ENCODE measurements at regions not wholly inside any gene's neighbourhood (a gene's known extent, or its start where the extent isn't known, plus 50 kb on each side); places are given as distances from the start of the nearest gene placed in this dataset.

- FAIRE-seq (no peak), DNase-seq (ENCODE audit: low spot score) (no peak)
These were observed 95.7 kb downstream of the VAPA start for GRCh38 chr18:10009321-10010144.

DNA sequence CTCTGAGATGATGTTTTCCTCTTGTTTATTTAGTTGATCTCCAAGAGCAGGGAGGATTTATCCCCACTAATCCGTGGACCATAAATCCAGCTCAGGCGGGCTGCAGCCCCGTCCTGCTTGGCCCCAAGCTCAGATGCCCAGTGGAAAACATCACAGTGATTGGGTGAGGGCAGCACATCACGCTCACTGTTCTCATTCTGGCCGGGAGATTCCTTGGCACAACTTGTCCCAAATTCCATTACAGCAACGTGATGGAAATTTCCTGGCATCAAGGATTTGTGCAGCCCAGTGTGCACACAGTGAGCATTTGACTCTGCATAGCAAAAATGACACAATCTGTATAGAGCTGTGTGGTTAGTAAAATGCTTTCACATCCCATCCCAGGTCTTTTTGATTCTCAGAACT is 96.8 kb downstream of the VAPA start:
- FAIRE-seq, result peak; percentile 99
- peak; percentile 95 for DNase-seq (ENCODE audit: low spot score)

- FAIRE-seq, result no peak
- DNase-seq (ENCODE audit: low spot score), result no peak
These were observed 97.2 kb downstream of the VAPA start for GRCh38 chr18:10011061-10011460.

DNA sequence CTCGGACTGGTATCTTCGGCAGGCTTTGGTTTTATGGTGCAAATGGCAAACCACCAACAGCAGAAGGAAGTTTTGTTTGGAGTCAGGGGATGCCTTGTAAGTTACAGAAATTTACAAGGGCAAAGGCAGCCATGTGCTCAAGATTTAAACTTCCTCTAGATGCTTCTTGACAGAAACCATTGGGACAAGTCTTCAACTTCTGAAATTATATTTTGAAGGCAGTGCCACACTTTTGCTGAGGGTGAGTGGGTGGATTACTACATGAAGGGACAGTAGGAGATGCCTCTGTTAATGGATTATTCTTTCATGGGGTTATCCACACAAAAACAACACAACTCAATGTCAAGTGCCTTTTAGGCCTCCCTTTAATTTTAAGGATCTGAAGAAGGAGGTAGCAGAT is 97.9 kb downstream of the VAPA start:
- peak; percentile 17 for FAIRE-seq
- no peak for DNase-seq (ENCODE audit: low spot score)

GRCh38 chr18:10012526-10012925 is 98.7 kb downstream of the VAPA start:
- peak; percentile 50 for FAIRE-seq
- DNase-seq (ENCODE audit: low spot score), result no peak

GRCh38 chr18:10013621-10014543 is 100.1 kb downstream of the VAPA start:
- FAIRE-seq (no peak), DNase-seq (ENCODE audit: low spot score) (no peak)

DNA sequence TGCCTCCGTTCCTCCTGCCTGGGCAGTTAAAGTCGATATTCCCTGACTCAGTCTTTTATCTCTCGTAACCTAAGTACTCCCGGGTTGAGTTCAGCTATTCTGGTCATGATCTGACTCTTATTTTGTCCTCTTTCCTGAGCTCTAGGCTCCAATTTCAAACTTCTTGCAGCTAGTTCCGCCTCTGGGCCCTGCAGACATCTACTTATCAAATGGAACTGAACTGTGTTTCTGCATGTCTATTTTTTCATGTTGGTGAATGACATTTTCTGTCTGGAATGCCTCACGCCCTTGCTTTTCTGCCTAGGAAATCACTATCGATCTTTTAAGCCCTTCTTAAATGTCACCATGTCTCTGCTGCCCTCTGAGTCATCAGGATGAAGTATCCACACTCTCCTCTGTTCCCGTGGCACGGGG is 101.5 kb downstream of the VAPA start:
- DNase-seq (ENCODE audit: low spot score) (peak; percentile 65), FAIRE-seq (no peak)

DNA sequence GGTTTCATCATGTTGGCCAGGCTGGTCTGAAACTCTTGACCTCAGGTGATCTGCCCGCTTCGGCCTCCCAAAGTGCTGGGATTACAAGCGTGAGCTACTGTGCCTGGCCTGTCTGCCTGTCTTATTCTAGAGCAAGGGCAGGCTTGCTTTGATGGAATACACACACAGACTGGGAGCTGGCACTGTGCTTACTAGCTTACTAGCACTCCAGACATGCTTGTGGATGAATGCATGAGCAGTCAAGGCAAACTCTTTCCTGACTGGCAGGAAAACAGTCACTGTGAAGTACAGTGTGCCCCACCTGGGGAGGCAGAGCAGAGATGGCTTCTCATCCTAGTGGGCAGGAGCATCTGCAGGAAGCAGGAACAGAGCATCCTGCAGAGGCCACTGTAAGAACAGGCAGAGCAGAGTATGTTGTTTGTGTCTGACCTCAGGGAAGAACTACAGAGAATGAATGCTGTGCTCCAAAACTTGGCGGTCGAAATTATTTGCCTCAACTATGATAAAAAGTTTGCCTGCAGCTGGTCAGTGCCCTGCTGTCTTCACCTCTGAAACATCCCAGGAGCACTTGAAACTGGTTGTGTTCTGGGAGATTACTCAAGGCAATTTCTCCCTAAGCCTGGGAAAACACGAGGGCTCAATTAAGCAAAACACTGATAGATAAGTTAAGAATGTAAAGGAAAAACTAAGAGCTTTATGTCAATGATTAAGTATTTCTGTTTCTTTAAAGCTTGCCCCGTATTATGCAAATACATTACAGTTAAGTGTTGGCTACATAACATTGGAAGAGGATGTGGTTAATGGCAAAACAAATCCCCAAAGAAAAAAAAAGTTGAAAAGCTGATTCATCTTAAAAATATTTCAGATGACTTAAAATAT is 102.4 kb downstream of the VAPA start:
- FAIRE-seq (peak; percentile 77), DNase-seq (ENCODE audit: low spot score) (peak; percentile 67)

GRCh38 chr18:10017043-10017442 is 103.2 kb downstream of the VAPA start:
- DNase-seq (ENCODE audit: low spot score) (no peak), FAIRE-seq (no peak)

GRCh38 chr18:10018289-10018688 is 104.5 kb downstream of the VAPA start:
- DNase-seq (ENCODE audit: low spot score), result no peak
- FAIRE-seq, result peak; percentile 83

- FAIRE-seq (no peak), DNase-seq (ENCODE audit: low spot score) (no peak)
These were observed 106.4 kb downstream of the VAPA start for GRCh38 chr18:10020171-10020570.

DNA sequence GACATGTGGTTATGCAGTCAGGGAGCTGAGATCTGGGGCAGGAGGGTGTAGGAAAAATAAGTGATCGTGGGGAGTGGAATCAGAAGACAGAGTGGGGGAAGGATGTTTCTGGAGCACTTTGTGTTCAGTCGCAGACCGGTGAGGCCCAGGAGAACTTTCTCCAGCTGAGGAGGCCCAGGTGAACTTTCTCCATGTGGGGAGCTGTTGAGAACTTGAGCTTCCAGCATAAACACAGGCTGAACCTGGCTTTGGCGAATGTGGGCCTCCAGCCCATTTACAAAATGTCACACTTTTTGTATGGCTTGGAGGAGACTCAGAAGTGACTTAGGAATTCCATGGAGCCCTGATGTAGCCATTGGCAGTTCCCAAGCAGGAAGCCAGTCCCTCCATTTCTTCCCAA is 108.5 kb downstream of the VAPA start:
- FAIRE-seq (no peak), DNase-seq (ENCODE audit: low spot score) (no peak)

DNA sequence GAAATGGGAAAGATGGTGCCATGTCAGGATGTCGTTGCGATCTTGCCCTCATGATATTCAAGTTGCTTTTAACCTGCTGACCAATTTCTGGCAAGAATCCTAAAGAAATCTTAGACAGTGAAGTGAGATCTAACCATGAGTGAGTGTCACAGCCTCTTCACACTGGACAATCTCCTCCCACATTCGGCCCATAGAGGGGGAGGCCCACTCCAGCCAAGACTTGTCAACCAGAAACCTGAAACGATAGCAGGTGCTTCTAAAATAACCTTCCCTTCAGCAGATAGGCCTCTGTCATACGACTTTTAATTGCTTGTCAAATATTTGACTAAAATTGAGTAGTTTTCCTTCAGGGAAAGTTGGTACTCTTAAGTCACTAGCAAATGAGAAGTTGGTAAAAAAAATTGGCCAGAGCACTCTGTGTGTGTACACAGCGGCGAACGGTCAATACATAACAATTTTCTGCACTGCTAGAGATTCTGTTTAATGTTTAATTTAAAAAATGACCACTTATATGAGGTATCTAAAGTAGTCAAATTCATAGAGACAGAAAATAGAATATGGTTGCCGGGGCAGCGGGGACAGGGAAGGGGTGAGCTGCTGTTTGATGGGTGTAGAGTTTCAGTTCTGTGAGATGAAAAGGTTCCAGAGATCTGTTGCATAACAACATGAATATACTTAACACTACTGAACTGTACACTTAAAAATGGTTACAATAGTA is 110.2 kb downstream of the VAPA start:
- FAIRE-seq, result peak; percentile 5
- no peak for DNase-seq (ENCODE audit: low spot score)

DNA sequence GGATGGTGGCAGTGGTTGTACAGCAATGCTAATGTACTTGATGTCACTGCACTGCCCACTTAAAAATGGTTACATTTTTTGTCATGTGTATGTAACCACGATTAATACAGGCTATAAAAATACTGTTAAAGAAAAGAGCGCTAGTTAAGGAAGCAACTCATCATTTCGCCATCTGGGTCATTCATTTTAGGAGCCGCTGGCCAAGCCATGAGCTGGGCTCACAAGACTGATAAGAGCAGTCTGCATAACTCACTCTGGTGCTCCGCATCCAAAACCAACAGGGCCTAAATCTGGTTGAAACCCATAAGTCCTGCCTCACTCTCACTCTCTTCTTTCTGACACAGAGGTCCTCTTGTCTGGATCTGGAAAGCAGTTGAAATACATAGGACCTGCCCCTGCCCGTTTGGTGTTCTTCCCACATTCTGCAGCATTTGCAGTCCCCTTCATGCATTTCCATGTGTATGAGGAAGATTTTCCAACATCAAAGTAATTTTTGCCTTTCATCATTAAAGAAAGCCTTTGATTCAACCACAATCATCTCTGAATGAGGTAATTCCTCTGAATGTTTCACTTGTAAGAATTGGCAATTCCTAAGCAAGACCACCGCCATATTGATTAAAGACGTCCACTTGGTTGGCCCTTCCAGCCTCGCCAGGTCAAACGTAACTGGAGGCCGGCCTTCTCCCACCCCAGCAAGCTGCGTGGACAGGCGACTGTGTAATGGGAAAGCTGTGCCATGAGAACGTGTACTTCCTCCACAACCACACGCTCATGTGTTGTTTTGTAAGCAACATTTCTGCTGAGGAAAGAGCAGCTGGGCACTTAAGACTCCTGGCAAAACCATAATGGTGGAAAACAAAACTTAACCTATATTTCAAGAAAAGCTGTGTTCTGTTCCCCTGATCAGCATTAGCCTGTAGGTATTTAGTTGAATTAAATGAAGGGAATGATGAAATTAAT is 112.2 kb downstream of the VAPA start:
- FAIRE-seq, result no peak
- DNase-seq (ENCODE audit: low spot score), result no peak

DNA sequence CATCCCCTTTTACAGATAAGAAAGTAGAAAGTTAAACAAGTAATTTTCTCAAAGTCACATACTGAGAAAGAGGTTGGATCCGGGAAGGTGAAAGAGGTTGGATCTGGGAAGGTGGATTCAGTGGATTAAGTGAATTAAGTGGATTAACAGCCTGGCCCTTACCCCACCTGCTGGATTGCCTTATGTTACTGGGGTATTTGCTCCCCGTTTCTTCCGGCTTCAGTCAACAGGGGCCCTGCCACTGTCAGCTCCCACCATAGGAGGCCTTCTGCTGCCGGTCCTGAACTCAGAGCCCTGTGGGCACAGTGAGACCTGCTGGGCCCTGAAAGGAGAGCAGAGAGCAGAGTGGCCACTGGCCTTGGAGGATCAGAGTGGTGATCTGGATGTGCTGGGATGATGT is 113.2 kb downstream of the VAPA start:
- DNase-seq (ENCODE audit: low spot score) (no peak), FAIRE-seq (peak; percentile 40)

DNA sequence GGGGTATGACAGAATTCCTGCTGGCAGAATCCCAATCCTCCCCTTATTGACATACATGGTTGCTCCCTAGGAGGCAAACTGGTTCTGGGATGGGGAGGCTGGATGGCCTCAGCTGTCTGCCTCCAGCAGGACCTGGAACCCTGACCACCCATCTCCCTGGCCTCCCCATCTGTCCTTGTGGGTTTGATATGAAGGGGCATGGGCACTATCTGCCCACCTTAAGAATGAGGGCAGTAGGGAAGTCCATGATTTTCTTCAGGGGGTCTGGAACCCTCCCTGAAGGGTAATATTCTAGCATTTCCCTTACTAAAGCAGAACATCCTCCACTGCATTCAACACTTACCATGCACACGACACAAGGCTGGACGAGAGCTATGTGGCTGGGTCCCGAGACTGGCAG is 113.6 kb downstream of the VAPA start:
- FAIRE-seq (peak; percentile 55), DNase-seq (ENCODE audit: low spot score) (no peak)

DNA sequence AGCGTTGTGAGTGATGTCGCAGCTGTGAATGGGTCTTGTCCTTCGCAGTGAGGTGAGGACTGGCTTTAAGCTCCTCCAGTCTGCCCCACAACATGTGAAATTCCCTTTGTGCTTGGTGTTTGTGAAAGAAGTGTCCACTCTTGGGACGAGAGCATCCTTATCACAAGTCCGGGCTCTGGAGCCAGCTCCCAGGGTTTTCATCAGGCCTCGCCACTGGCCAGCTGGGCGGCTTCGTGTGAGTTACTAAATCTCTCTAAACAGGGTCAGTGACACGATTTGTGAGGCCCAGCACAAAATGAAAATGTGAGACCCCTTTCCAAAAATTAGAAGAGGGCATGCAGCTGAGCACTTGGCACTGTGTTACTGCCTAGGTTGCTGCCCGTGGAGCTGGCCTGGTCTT is 115.9 kb downstream of the VAPA start:
- DNase-seq (ENCODE audit: low spot score) (no peak), FAIRE-seq (peak; percentile 20)

GRCh38 chr18:10030816-10031541 is 117.2 kb downstream of the VAPA start:
- FAIRE-seq, result no peak
- no peak for DNase-seq (ENCODE audit: low spot score)

Data from urothelium cell line (cell line).